WTC11 (cell line): ENCODE measurements at regions not wholly inside any gene's neighbourhood (a gene's known extent, or its start where the extent isn't known, plus 50 kb on each side); places are given as distances from the start of the nearest gene placed in this dataset.

Experiments
- ATF3 ChIP-seq: sonication (generic); formaldehyde crosslinking; conservative IDR thresholded peaks from 2 replicates; pipeline ENCODE4 v1.8.1; 2022; ENCODE audit warnings: mild to moderate bottlenecking, missing genetic modification reagents
- CREB1 ChIP-seq: sonication (generic); formaldehyde crosslinking; IDR thresholded peaks from 2 replicates; pipeline ENCODE4 v1.8.0; 2023; ENCODE audit warnings: mild to moderate bottlenecking, missing genetic modification reagents
- CTCF ChIP-seq: fragments of 200-600 bp; IDR thresholded peaks from 2 replicates; pipeline ENCODE4 v1.8.0; 2022; ENCODE audit warnings: antibody characterized with exemption
- ELF4 ChIP-seq: sonication (generic); formaldehyde crosslinking; IDR thresholded peaks from 2 replicates; pipeline ENCODE4 v1.8.1; 2022; ENCODE audit warnings: low read depth, mild to moderate bottlenecking, moderate library complexity, missing genetic modification reagents
- ESRRA ChIP-seq: sonication (generic); formaldehyde crosslinking; IDR thresholded peaks from 2 replicates; pipeline ENCODE4 v1.8.1; 2022; ENCODE audit warnings: mild to moderate bottlenecking, missing genetic modification reagents, borderline replicate concordance
- FOXP4 ChIP-seq: sonication (generic); formaldehyde crosslinking; IDR thresholded peaks from 2 replicates; pipeline ENCODE4 v1.8.0; 2022; ENCODE audit warnings: mild to moderate bottlenecking, missing genetic modification reagents
- GABPB1 ChIP-seq: sonication (generic); formaldehyde crosslinking; IDR thresholded peaks from 2 replicates; pipeline ENCODE4 v1.8.1; 2023; ENCODE audit warnings: mild to moderate bottlenecking, missing genetic modification reagents
- MAX ChIP-seq: sonication (generic); formaldehyde crosslinking; IDR thresholded peaks from 2 replicates; pipeline ENCODE4 v1.8.0; 2022; ENCODE audit warnings: mild to moderate bottlenecking, missing genetic modification reagents
- NFATC4 ChIP-seq: fragments of 250-450 bp; sonication (Bioruptor Pico); IDR thresholded peaks from 2 replicates; pipeline ENCODE4 v1.9.0; 2021; ENCODE audit warnings: mild to moderate bottlenecking
- TCF7 ChIP-seq: sonication (generic); formaldehyde crosslinking; IDR thresholded peaks from 2 replicates; pipeline ENCODE4 v1.8.0; 2022; ENCODE audit warnings: mild to moderate bottlenecking, low read depth, missing genetic modification reagents, moderate library complexity
- ZNF121 ChIP-seq: sonication (generic); formaldehyde crosslinking; IDR thresholded peaks from 2 replicates; pipeline ENCODE4 v1.8.0; 2023; ENCODE audit warnings: missing genetic modification reagents
- ZNF512 ChIP-seq: sonication (generic); formaldehyde crosslinking; IDR thresholded peaks from 2 replicates; pipeline ENCODE4 v1.8.1; 2022; ENCODE audit warnings: missing genetic modification reagents, borderline replicate concordance

- TF ChIP-seq FOXP4 (CRISPR knock-in tag) (no peak), CTCF (peak; percentile 38; the same call in 1 of the 2 replicates), ZNF512 (CRISPR knock-in tag) (no peak), MAX (CRISPR knock-in tag) (no peak), ESRRA (CRISPR knock-in tag) (no peak), NFATC4 (CRISPR knock-in tag) (no peak), GABPB1 (no peak), TCF7 (CRISPR knock-in tag) (no peak), ELF4 (CRISPR knock-in tag) (no peak), ATF3 (CRISPR knock-in tag) (no peak), CREB1 (CRISPR knock-in tag) (no peak), ZNF121 (CRISPR knock-in tag) (no peak)
These were observed 1124.2 kb downstream of the SLITRK1 start for GRCh38 chr13:82758044-82758443.
